ENCODE measurements at regions not wholly inside any gene's neighbourhood (a gene's known extent, or its start where the extent isn't known, plus 50 kb on each side); places are given as distances from the start of the nearest gene placed in this dataset.

DNA sequence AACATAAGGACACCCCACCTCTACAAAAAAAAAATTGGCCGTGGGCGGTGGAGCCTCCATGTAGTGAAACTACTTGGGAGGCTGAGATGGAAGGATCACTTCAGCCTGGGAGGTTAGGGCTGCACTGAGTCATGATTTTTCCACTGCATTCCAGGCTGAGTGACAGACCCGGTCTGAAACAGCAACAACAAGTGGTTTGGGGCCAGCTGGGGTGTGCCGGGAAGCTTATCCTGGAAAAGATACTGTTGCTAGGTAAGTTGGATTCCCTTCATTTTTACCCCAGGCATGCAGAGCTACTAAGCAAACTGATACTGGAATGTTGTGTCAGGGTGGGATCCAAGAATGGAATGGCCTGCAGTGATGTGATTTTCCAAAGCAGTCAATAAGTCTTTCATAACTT lies 57.0 kb downstream of the XAGE2 start:
- CTCF ChIA-PET: no interaction called here
- Mint-ChIP-seq H3K4me3 (ENCODE audit: unreplicated experiment) (no peak overlapping the region), H3K9me3 (ENCODE audit: unreplicated experiment) (no peaks in the 10 kb centered on the region), H3K27me3 (ENCODE audit: insufficient read depth, unreplicated experiment) (peaks cover 58% of the 10 kb centered on the region), H3K27ac (ENCODE audit: low read depth, unreplicated experiment) (no peak overlapping the region), H3K4me1 (ENCODE audit: insufficient read depth, unreplicated experiment) (no peaks in the 10 kb centered on the region), H3K36me3 (ENCODE audit: insufficient read depth, unreplicated experiment) (peaks cover 6% of the 10 kb centered on the region)
- BruUV-seq (replicated peaks): no TSS peak
- DNase-seq (ENCODE audit: unreplicated experiment): peak; percentile 18
- TF ChIP-seq, protein P1, sequence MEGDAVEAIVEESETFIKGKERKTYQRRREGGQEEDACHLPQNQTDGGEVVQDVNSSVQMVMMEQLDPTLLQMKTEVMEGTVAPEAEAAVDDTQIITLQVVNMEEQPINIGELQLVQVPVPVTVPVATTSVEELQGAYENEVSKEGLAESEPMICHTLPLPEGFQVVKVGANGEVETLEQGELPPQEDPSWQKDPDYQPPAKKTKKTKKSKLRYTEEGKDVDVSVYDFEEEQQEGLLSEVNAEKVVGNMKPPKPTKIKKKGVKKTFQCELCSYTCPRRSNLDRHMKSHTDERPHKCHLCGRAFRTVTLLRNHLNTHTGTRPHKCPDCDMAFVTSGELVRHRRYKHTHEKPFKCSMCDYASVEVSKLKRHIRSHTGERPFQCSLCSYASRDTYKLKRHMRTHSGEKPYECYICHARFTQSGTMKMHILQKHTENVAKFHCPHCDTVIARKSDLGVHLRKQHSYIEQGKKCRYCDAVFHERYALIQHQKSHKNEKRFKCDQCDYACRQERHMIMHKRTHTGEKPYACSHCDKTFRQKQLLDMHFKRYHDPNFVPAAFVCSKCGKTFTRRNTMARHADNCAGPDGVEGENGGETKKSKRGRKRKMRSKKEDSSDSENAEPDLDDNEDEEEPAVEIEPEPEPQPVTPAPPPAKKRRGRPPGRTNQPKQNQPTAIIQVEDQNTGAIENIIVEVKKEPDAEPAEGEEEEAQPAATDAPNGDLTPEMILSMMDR (IDR thresholded peaks at IDR 0.05; ENCODE audit: unreplicated experiment): no peak
- intact Hi-C loops (cut with micrococcal nuclease): no loop called here
- POLR2A ChIA-PET: no interaction called here

DNA sequence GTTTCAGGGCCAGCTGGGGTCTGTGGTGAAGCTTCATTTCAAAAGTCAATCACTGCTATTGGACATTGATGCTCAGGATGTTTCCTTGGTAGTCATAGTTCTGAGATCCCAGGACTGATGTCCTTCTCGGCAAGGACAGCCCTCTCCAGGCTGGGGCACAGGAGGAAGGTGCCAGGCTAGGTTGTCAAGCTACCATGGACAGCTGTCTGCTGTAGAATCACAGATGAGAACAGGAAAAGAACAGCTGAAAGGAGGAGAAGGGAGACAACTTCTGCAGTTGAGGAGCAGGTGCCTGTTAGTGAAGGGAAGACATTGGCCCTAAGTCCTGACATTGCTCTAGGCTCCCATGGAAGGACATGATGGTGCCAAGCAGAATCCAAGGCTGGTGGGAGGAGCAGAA lies 58.0 kb downstream of the XAGE2 start:
- Mint-ChIP-seq H3K4me3 (ENCODE audit: unreplicated experiment) (no peak overlapping the region), H3K4me1 (ENCODE audit: insufficient read depth, unreplicated experiment) (no peaks in the 10 kb centered on the region), H3K27ac (ENCODE audit: low read depth, unreplicated experiment) (no peak overlapping the region), H3K27me3 (ENCODE audit: insufficient read depth, unreplicated experiment) (peaks cover 47% of the 10 kb centered on the region), H3K36me3 (ENCODE audit: insufficient read depth, unreplicated experiment) (peaks cover 6% of the 10 kb centered on the region), H3K9me3 (ENCODE audit: unreplicated experiment) (no peaks in the 10 kb centered on the region)
- no peak for DNase-seq (ENCODE audit: unreplicated experiment)
- TF ChIP-seq, protein P1 (IDR thresholded peaks at IDR 0.05; ENCODE audit: unreplicated experiment): no peak
- BruUV-seq (replicated peaks): no TSS peak
- ChIA-PET CTCF (no interaction called here), POLR2A (no interaction called here)
- intact Hi-C loops (cut with micrococcal nuclease): no loop called here

DNA sequence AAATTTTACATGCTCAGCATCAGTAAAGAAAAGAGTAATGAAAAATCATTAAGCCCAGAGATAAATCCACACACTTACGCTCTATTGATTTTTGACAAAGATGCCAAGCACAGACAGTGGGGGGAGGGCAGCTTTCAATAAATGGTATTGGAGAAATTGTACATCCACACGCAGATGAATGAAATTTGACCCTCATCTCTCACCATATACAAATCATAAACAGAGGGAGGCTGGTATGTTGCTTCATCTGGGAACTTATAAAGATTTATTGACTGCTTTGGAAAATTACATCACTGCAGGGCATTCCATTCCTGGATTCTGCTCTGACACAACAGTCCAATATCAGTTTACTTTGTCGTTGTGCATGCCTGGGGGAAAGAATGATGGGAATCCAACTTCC lies 58.4 kb upstream of the XAGE1A start:
- intact Hi-C loops (cut with micrococcal nuclease): no loop called here
- no TSS peak for BruUV-seq (replicated peaks)
- no peaks in the 10 kb centered on the region for H3K36me3 Mint-ChIP-seq (ENCODE audit: insufficient read depth, unreplicated experiment)
- peaks cover 7% of the 10 kb centered on the region for H3K9me3 Mint-ChIP-seq (ENCODE audit: unreplicated experiment)
- peaks cover 59% of the 10 kb centered on the region for H3K27me3 Mint-ChIP-seq (ENCODE audit: insufficient read depth, unreplicated experiment)
- TF ChIP-seq, protein P1 (IDR thresholded peaks at IDR 0.05; ENCODE audit: unreplicated experiment): no peak
- H3K27ac Mint-ChIP-seq (ENCODE audit: low read depth, unreplicated experiment): no peak overlapping the region
- H3K4me1 Mint-ChIP-seq (ENCODE audit: insufficient read depth, unreplicated experiment): no peaks in the 10 kb centered on the region
- DNase-seq (ENCODE audit: unreplicated experiment): no peak
- ChIA-PET POLR2A (no interaction called here), CTCF (no interaction called here)
- H3K4me3 Mint-ChIP-seq (ENCODE audit: unreplicated experiment): no peak overlapping the region
